ENCODE measurements at regions not wholly inside any gene's neighbourhood (a gene's known extent, or its start where the extent isn't known, plus 50 kb on each side); places are given as distances from the start of the nearest gene placed in this dataset.
"Not testable (repeated sequence)": the region's sequence is repeated elsewhere in the genome, so short reads cannot be mapped to it uniquely, and the experiment has no call there.

DNA sequence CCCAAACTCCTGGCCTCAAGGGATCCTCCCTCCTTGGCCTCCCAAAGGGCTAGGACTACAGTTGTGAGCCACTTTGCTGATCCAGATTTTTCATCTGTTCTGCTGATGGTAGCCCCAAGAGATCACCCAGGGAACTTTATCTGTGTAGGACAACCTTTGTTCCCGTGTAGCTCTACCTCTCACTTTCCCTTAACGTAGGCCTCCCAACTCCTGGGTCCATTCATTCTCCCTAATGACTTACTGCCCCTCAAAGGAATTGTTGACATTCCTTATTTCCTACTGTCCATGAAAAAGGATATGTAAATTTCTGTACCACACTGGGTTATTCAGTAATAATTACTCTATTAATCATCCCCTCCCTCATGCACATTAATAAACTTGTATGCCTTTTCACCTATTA lies 51.0 kb upstream of the PHF24 start:
- no peak for DNase-seq

DNA sequence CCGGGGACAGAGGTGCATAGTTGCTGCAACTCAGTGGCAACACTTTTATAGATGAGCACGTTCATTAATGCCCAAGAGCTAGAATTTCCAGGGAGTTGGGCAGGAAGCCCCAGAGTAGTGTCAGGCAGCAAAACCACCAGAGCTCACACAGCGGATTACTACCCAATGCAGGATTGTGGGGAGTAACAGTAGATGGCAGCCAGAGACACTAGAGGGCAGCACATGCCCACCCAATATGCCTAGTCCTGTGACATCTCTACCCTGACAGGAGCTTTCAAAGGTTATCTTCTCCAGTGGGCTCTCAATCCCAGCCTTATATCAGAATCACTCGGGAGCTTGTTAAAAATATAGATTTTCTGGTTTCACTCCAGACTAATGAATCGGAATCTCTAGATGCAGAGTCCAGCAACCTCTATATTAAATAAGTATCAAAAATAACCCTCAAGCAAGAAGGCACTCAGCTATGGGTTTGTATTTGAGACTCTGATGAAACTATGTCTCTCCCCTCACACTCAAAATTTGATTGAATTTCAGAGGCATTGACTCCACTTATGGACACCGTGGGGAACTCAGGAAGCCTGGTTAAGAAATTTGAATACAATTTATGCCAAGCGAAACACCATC lies 58.4 kb upstream of the PHF24 start:
- peak; percentile 26 for DNase-seq

DNA sequence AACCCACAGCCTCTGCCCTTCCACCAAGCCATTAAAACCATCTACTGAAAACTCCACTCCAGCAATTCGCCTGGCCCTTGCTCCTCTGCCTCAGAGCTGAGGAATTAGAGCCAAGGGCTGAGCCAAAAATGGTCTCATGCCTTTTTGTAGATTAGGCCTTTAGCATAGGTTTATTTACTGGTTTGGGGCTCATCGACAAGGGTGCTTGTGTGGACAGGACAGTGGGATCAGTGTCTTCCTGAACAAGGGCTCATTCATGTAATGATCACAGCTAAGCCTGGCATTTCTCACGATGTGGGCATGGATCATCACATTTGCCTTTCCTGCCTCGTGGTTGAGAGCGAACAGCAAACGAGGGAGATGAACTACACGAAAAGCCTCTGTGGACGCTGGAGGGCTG lies 59.2 kb upstream of the PHF24 start:
- DNase-seq: no peak

DNA sequence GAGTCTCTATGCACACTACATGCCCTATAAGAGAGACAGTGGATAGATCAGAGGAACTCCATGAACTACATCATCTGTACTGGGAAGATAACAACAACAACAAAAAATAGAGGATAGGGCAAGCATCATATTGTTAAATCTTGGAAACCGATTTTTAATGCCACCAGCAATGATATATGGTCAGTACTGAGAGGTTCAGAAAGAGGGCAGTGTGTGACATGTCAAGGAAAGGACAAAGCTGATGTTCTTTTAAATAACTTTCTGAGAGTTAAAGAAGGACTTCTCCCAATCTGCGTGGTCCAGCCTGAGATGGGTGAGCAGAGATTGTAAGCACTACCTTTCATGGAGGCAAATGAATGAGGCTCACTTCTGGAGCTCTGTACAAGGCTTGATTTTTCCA lies 62.0 kb upstream of the PHF24 start:
- no peak for DNase-seq

DNA sequence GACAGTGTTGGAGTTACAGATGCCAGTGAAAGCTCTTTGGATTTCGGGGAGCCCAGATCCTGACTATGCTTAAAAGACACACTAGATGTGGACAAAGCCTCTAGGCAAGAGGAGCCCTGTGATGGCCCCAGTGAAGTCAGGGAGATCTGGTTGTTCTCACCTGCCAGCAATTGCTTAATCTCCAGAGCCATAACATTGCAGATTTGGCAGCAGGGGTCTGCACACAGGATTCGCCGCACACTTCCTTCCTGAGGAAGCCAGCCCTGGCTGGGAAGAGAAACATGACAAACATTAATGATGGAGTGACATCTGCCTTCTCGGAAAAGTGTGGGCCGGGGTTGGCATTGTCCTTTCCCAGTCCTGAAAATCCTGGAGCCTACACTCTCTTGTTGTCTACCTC lies 65.2 kb upstream of the PHF24 start:
- no peak for DNase-seq

DNA sequence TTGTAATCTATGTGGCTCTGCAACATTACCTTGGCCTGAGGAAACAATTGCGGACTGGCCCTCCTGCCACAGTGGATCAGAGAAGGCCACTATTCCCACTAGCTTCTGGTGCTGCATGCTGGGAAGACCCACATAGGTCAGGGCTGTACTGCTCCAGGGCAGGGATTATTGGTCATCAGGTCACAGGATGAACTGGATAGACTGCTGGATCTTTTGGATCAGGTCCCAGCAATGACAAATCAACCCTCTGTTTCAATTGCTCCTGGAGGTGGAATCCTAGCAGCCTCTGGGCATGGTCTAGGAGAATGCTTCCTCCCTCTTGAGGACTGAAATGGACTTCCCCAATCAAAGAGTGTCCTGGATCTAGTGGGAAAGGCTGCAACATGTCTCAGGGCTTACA lies 66.7 kb upstream of the PHF24 start:
- DNase-seq: no peak

DNA sequence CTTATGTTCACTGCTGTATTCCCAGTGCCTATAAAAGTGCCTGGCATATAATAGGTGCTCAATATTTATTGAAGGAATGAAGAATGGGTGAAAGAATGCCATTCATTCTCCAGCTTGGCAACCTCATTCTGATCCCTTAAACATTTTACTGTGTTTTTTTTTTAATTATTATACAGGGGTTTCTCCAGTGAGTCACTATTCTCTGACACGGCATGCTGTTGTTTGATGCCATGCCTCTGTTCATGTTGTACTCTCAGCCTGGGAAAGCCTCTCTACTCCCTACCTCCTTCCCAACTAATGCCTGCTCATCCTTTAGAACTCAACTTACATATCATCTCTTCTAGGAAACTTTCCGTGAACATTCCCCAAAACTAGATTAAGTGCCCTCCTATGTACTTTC lies 70.2 kb upstream of the PHF24 start:
- DNase-seq: no peak

DNA sequence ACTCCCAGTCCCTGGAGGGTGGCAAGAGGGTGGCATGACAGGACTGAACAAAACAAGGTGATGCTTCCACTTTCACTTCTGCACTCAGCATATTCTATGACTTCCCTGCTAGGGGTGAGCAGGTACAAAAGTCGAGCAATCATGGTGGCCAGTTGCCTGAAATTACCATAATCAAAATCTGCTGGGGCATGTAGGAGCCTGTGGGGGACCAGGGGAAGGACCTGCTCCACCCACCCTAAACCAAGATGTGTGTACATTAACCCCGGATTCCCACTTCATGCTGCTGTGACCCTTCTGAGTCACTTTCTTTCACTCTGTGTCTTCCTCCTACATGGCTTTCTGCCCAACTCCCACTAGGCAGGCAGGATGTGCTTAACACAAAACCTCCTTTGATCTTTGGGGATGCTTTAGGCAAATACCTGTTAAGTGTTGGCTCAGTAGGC lies 73.3 kb upstream of the PHF24 start:
- DNase-seq: no peak

DNA sequence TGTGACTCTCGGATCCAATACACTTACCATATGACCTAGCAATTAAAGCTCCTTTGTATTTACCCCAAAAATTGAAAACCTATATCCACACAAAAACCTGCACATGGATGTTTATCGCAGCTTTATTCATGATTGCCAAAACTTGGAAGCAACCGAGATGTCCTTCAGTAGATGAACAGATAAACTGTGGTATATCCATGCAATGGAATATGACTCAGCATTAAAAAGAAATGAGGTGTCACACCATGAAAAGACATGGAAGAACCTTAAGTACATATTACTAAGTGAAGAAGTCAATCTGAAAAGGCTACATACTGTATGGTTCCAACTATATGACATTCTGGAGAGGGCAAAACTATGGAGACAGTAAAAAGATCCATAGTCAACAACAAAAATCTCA lies 82.0 kb upstream of the PHF24 start:
- no peak for DNase-seq

DNA sequence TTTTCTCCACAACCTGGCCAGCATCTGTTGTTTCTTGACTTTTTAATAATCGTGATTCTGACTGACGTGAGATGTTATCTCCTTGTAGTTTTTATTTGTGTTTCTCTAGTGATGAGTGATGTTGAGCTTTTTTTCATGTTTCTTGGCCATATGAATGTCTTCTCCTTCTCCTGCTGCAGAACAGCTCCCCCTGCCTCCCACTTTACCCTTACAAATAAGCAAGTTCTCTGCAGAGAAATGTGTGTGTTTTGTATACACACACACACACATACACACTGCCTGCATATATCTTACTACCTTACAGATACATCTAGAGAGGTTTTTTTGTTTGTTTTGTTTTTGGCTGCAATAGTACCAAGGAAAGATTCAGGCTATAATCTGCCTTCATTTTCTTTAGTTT lies 88.7 kb upstream of the PHF24 start:
- no peak for DNase-seq

DNA sequence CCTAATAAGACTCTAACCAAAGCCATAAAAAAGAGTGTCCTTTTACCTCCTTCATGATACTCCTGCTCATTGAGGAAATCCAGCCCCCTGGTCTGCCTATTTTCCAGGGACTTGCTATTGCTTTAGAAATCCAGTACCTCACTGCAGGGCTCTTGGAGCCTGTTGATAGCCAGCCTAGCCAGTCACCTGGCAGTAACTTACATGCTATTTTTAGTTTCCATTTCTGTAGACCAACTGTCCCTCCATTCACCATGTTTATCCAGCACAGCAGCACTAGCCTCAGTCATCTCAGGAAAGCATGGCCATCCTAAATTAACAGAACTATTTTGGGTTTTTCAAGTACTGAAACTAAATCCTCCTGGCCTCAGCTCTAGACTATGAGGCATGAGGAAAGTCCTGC lies 91.5 kb upstream of the PHF24 start:
- no peak for DNase-seq

DNA sequence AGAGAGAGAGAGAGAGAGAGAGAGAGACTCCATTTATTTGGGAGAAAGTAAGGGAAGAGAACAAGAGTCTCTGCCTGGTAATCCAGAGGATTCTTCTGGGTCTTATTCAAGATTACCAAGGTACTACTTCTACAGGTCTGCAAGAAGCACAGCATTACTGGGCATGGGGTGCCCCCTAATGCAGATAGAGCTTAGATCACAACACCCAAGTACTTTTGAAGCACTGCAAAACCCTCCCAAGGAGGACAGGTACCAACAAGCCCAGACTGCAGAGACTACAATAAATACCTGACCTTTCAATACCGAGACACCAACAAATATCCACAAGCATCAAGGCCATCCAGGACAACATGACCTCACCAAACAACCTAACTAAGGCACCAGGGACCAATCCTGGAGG lies 94.7 kb upstream of the PHF24 start:
- DNase-seq: no peak

DNA sequence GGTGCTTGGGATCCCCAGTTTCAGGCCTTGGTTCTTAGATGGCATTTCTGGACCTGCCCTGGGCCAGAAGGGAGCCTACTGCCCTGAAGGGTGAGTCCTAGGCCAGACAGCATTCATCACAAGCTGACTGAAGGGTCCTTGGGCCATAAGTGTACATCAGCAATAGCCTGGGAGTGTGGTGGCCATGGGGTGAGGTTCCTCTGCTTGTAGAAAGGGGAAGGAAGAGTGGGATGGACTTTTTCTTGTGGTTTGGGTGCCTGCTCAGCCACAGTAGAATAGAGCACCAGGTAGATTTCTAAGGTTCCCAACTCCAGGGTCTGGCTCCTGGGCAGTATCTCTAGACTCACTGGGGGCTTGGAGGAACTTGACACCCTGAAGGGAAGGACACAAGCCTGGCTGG lies 95.2 kb upstream of the PHF24 start:
- DNase-seq: no peak

DNA sequence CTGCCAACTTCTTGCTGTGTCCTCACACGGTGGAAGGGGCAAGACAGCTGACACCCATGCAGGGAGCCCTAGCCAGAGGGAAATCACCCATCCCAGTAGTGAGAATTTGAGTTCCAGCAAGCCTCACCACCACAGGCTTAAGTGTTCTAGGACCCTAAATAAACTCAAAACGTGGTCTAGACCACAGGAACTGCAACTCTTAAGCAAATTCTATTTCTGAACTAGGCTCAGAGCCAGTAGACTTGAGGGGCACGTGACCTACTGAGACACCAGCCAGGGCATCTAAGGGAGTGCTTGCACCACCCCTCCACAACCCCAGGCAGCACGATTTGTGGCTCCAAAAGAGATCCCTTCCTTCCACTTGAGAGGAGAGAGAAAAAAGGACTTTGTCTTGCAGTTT lies 96.0 kb upstream of the PHF24 start:
- DNase-seq: no peak

DNA sequence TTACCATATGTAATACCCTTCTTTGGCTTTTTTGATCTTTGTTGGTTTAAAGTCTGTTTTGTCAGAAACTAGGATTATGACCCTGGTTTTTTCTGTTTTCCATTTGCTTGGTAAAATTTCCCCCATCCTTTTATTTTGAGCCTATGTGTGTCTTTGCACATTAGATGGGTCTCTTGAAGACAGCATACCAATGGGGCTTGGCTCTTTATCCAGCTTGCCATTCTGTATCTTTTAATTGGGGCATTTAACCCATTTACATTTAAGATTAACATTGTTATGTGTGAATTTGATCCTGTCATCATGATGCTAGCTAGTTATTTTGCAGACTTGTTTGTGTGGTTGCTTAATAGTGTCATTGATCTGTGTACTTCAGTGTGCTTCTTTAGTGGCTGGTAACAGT lies 103.1 kb upstream of the PHF24 start:
- DNase-seq: not testable (repeated sequence)

DNA sequence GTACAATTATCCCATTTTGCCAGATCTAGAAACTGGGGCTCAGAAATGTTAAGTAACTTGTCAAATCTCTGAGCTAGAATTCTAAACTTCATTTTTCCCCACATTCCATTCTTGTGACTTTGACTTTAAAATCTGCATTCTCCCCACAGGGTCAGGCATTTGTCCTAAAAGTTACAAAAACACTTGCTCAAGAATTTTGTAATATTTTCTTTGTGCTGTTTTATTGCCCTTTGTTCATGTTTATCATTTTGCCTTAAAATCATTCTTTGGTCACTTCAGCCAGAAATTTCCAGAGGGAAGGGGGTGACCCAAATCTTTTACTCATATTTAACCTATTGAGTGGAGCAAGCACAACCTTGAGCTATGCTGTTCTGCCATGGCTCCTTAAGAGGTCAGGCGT lies 120.1 kb upstream of the CCL21 start:
- no peak for DNase-seq

DNA sequence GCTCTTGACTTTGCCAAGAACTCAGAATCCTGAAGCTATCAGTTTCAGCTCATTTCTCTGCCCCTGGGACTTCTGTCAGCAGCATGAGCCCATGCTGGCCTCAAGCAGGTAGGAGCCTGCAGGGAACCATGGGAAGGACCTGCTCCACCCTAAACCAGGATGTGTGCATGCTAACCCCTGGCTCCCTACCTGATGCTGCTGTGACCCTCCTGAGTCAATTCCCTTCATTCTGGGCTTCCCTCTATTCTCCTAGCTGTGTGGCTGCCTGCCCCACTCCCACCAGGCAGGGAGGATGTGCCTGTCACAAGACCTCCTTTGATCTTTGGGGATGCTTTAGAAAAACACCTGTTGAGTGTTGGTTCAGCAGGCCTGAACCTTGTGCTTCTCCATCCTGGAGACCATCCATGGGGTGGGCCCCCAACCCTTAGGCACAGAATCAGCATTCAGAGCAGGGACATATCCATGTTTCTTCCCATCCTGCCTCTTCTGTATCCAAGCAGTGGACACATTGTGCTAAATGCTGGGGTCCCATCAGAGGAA lies 117.1 kb upstream of the CCL21 start:
- no peak for DNase-seq

DNA sequence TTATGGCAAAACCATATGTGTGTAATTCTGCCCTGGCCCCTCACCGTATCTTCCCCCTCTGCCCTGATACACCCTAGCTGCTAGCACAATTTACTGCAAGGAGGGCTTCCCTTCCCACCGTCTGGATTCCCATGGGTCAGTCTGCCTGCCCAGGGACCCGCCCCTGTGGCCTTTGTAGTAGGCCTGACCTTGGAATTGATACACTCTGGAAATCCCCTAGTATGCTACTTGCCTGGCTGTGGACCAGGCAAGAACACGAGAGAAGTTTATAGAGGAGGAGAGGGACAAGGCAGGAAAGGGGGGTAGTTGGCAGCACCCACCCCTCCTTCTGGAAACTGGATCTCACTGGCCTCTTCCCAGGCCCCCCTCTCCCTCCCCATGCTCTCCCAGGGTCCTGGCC lies 115.8 kb upstream of the CCL21 start:
- DNase-seq: no peak

DNA sequence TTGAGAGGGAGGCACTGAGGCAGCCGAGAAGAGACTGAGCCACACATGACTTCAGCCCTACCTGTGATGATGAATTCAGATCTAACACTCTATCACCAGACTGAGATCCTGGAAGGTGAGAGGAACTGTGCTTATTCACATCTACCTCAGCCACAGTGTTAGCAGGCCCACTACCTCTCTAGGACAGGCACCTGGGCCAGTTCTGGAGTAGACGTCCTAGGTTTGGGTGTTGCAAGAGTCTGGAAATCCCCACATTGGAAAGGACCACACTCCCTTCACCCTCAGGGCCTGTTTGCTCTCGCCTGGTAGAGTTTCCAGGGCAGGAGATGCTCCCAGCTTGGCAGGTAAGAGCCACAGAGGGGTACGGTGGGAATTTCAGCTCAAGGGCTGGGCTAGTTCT lies 113.8 kb upstream of the CCL21 start:
- no peak for DNase-seq

DNA sequence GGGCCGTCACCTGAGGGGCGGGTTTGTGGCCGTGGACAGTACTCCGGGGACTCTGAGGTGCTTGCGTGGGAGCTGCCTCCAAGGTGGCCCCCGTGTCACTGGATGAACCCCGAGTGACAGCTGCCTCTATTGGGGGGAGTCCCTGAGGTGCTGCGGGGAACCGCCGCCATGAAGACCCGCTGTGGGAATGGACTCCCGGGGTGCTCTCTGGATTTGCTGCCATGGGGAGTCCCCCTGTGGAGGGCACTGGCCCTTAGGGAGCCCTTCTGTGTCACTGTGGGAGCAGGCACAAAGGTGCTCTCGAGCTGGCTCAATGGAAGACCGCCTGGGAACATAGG lies 100.2 kb upstream of the CCL21 start:
- DNase-seq: no peak

DNA sequence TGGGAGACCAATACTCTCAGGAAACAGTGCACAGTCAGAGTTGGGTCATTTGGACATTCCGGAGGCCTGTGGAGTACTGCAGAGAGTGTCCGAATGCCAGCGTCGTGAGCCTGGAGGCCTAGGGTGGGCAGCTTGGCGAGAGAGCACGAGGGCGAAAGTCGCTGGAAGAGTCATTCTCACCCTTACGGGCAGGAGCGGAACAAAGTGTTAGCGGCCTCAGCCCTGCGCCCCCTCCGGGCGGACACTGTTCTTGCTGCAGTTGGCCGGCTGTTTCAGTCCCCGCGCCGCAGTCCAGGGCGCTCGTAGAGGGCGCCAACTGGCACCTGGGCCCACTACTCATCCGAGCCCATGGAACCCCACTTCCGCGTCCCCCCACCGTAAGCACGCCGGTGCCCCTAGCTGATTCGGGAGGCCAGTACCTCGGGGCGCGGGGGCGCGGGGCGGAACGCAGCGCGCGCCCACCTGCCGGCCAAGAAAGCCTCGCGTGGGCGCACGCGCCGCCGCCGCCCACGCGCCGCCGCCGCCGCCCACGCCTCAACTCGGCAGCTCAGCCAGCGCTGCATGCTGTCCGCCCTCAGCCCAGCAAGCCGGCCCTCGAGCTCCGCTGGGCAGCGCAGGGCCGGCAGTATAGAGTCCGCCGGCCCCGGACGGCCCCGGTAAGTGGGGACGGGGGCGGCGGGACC lies 99.7 kb upstream of the CCL21 start:
- no peak for DNase-seq

DNA sequence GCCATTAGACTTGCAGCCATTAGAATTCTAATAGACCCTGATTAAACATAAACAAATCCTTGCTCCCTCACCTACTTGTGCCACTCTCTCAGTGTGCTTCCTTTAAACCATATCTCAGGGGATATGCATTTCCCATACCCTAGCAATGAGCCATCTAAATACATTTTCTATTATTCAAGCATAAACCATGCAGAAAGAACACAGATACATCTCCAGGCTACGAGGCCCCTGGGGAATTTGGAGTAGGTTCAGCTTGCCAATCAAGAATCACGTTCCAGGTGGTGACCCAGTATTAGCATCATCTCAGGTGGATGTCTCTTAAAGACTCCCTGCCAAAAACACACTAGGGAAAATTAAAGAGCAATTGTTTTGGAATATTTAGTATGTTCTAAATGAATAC lies 93.0 kb upstream of the CCL21 start:
- DNase-seq: no peak

DNA sequence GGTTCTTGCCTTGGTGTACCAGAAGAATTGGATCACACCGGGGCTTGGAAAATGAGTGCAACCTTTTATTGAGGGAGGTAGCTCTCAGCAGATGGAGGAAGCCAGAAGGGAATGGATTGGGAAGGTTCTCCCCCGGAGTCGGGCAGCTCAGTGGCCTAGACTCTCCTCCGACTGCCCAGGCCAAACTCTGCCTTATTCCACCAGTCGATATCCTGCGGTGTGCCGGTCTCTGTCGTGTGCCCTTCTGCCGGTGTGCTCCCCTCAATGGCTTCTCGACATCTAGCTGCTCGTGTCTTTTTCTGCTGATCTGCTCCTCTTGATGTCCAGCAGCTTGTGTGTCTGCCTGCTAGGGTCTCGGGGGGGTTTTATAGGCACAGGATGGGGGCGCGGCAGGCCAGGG lies 87.4 kb upstream of the CCL21 start:
- no peak for DNase-seq

DNA sequence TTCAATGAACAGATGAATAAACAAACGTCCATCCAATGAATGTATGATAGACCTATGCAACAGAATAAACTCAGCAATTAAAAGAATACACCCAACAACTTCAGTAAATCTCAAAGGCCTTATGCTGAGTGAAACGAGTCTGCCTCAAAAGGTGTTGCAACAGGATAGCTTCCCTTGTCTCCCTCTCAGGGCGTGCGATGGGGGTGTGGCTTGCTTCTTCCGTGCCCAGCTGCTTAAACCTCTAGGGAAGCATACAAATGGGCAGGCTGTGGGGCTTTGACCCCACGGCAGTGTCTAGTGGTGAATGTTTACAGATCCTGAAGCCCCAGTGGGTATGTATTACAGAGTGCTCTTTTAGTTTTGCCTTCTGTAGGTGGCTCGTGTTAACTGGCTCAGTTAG lies 87.0 kb upstream of the CCL21 start:
- DNase-seq: no peak

DNA sequence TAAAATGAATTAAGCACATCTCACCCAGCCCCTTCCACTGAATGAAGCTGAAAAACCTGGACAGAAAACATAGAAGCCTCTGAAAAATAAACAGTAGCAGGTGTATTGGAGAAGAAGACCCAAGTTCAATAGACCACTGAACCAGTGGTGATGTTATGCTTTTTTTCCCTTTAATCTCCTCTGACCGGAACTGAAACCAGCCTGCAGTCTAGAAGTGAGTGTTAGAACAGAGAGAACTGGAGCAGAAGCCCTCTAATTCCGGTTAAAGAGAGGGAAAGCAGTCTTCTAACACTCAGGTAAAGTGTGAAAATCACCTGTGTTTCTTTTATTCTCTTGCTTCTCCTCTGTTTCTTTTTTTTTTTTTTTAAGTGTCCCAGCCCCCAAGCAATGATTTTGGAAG lies 83.5 kb upstream of the CCL21 start:
- DNase-seq: no peak

Data from T1000 (cell line).